MCF 10A (cell line): ENCODE measurements at regions not wholly inside any gene's neighbourhood (a gene's known extent, or its start where the extent isn't known, plus 50 kb on each side); places are given as distances from the start of the nearest gene placed in this dataset.

Source experiments
- BruUV-seq: library from RNA; stranded (reverse); fragments of 400-500 nt; replicated peaks from 2 replicates; lab custom pipeline; 2021; lab: Mats Ljungman, UMichigan
- CTCF ChIA-PET: fragments of 300-600 bp; sonication (Branson Sonifier 250); formaldehyde crosslinking; extraction: SDS; loops from one replicate; lab custom pipeline; 2021; ENCODE audit warnings: antibody characterized with exemption, inconsistent platforms; lab: Yijun Ruan, JAX
- POLR2A ChIA-PET: fragments of 300-600, 350-650 bp; sonication (Branson Sonifier 250); formaldehyde crosslinking; extraction: SDS; loops from one replicate; lab custom pipeline; 2020; ENCODE audit warnings: antibody characterized with exemption, inconsistent platforms; lab: Yijun Ruan, JAX
- DNase-seq: peaks from one replicate; pipeline ENCODE4 v3.0.0-alpha.2; 2018; ENCODE audit not compliant: unreplicated experiment
- H3K27ac Mint-ChIP-seq: one replicate; pipeline ENCODE4 v1.8.0; 2022; ENCODE audit warnings: mild to moderate bottlenecking, low read depth, mixed read lengths; ENCODE audit not compliant: unreplicated experiment
- H3K27me3 Mint-ChIP-seq: one replicate; pipeline ENCODE4 v1.8.0; 2022; ENCODE audit warnings: mixed read lengths; ENCODE audit not compliant: insufficient read depth, unreplicated experiment
- H3K36me3 Mint-ChIP-seq: one replicate; pipeline ENCODE4 v1.8.0; 2022; ENCODE audit warnings: mild to moderate bottlenecking, moderate library complexity, mixed read lengths; ENCODE audit not compliant: insufficient read depth, unreplicated experiment
- H3K4me1 Mint-ChIP-seq: one replicate; pipeline ENCODE4 v1.8.0; 2022; ENCODE audit warnings: mixed read lengths; ENCODE audit not compliant: insufficient read depth, unreplicated experiment
- H3K4me3 Mint-ChIP-seq: one replicate; pipeline ENCODE4 v1.8.0; 2022; ENCODE audit warnings: mild to moderate bottlenecking, moderate library complexity, mixed read lengths; ENCODE audit not compliant: unreplicated experiment
- H3K9me3 Mint-ChIP-seq: one replicate; pipeline ENCODE4 v1.8.0; 2022; ENCODE audit warnings: mixed read lengths; ENCODE audit not compliant: unreplicated experiment
- CTCF ChIP-seq: fragments of 200-600 bp; IDR thresholded peaks from one replicate; pipeline ENCODE4 v1.8.0; 2022; ENCODE audit warnings: antibody characterized with exemption, mild to moderate bottlenecking; ENCODE audit not compliant: unreplicated experiment
- intact Hi-C: fragments of 100-400 bp; cut with micrococcal nuclease; formaldehyde crosslinking; loops from 2 replicates; pipeline ENCODE4 v1.14.1; 2022

- intact Hi-C loops, result no loop called here
- BruUV-seq, result no TSS peak
These were observed 112.1 kb upstream of the DDIT4L start for GRCh38 chr4:100302061-100303026.

GRCh38 chr4:100299046-100299840, 109.0 kb upstream of the DDIT4L start:
- no TSS peak for BruUV-seq
- Mint-ChIP-seq H3K4me3 (no peak overlapping the region), H3K36me3 (no peaks in the 10 kb centered on the region), H3K27ac (peak overlapping the region; percentile 3), H3K9me3 (peaks cover 11% of the 10 kb centered on the region), H3K27me3 (no peaks in the 10 kb centered on the region), H3K4me1 (peaks cover 7% of the 10 kb centered on the region)
- intact Hi-C loops, result no loop called here
- CTCF ChIA-PET, result no interaction called here
- DNase-seq, result peak; percentile 53
- TF ChIP-seq CTCF, result no peak
- POLR2A ChIA-PET, result interaction anchor here (0.7 to 1.6 kb wide), 3 partner anchors 9 to 37 kb away, joined by 3 to 5 read pairs (median 4); no protein-coding TSS in a partner anchor

More at GRCh38 chr4:100302061-100303026, 112.1 kb upstream of the DDIT4L start:
- Mint-ChIP-seq H3K4me1 (peaks cover 7% of the 10 kb centered on the region), H3K36me3 (no peaks in the 10 kb centered on the region), H3K4me3 (no peak overlapping the region), H3K27ac (no peak overlapping the region), H3K27me3 (no peaks in the 10 kb centered on the region), H3K9me3 (peaks cover 3% of the 10 kb centered on the region)
- ChIA-PET POLR2A (no interaction called here), CTCF (interaction anchor here (0.5 kb wide), 1 partner anchor 733 kb away, joined by 3 read pairs; no protein-coding TSS in a partner anchor)
- no peak for DNase-seq
- TF ChIP-seq CTCF, result no peak

GRCh38 chr4:100295792-100296191, 105.5 kb upstream of the DDIT4L start:
- DNase-seq, result peak; percentile 33
- Mint-ChIP-seq H3K27me3 (no peaks in the 10 kb centered on the region), H3K4me1 (peaks cover 8% of the 10 kb centered on the region), H3K4me3 (no peak overlapping the region), H3K27ac (no peak overlapping the region), H3K9me3 (peaks cover 11% of the 10 kb centered on the region), H3K36me3 (no peaks in the 10 kb centered on the region)
- ChIA-PET POLR2A (interaction anchor here (1.0 kb wide), 1 partner anchor 28 kb away, joined by 3 read pairs; no protein-coding TSS in a partner anchor), CTCF (no interaction called here)
- intact Hi-C loops, result no loop called here
- TF ChIP-seq CTCF, result no peak
- no TSS peak for BruUV-seq
